OCI-LY7 (cell line): ENCODE measurements at regions not wholly inside any gene's neighbourhood (a gene's known extent, or its start where the extent isn't known, plus 50 kb on each side); places are given as distances from the start of the nearest gene placed in this dataset.

Source experiments
- CTCF ChIP-seq: fragments of 200-600 bp; sonication (generic); conservative IDR thresholded peaks from 2 replicates; pipeline ENCODE4 v1.5.1; 2014; ENCODE audit warnings: mild to moderate bottlenecking, antibody characterized with exemption, low read length, moderate library complexity, mixed read lengths
- EZH2phosphoT487 ChIP-seq: fragments of 200-600 bp; sonication (generic); IDR thresholded peaks from 2 replicates; pipeline ENCODE4 v1.6.1; 2018; ENCODE audit warnings: low read depth, borderline replicate concordance, mild to moderate bottlenecking, mixed run types, antibody characterized with exemption, low read length, moderate library complexity, mixed read lengths

GRCh38 chr2:187102381-187102780, 253.4 kb upstream of the ZSWIM2 start:
- TF ChIP-seq CTCF = no peak
- TF ChIP-seq EZH2phosphoT487 = no peak
